ENCODE measurements at regions not wholly inside any gene's neighbourhood (a gene's known extent, or its start where the extent isn't known, plus 50 kb on each side); places are given as distances from the start of the nearest gene placed in this dataset.

DNA sequence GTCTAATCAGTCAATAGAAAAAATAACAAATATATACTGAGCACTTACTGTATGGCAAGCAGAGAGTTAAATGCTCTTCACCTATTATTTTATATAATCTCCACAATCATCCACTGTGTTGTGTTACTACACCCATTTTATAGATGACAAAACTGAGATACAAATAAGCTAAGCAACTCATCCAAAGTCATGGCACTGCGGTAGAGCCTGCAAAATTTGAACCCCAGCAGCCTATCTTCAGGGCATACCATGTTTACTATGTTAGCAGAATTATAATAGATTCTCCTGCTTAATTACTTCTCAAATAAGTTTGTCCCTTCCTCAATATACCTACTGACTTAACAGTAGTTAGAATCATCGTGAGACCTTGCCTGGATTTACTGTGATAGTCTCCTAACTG is 53.6 kb upstream of the PCED1B start:
- TF ChIP-seq CTCF (IDR thresholded peaks at IDR 0.05) (no peak), POLR2A (IDR thresholded peaks at IDR 0.05) (no peak)
